ENCODE measurements at regions not wholly inside any gene's neighbourhood (a gene's known extent, or its start where the extent isn't known, plus 50 kb on each side); places are given as distances from the start of the nearest gene placed in this dataset.

DNA sequence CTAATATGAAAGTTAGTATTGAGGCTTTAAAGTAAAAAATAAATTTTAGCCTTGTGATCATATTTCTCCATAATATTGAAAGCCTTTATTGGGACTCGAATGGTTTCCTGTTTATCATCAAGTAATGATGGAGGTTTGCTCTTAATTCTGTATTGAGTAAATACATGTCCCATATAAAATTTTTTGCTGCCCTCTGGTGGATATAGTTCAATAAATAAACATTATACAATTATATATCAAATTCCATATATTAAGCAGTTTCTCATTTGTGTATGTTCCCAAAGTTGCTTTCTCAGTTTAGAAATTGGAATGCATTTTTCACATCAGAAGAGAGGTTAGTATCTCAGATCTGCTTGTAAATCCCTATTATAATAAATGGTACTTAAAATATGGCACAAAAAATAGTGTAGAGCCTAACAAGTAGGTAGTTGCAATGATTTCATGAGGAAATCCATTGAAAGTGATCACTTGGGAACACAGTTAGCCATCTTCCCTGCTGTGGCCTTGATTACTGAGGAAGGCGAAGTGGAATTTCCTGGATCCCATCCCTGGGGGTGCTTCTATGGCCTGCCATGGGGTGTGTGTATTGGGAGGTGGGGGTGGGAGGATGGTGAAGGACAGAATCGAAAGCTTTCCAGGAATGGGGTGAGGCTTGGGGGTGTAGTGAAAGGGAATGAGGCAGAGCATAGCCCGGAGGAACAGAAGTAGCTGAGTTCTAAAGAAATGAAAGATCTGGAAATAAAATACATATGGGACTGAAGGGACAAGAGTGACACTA, 84.1 kb upstream of the C21orf91 start:
- no peak for DNase-seq (ENCODE audit: low read depth in 2 of 2, low spot score in 1 of 2)

DNA sequence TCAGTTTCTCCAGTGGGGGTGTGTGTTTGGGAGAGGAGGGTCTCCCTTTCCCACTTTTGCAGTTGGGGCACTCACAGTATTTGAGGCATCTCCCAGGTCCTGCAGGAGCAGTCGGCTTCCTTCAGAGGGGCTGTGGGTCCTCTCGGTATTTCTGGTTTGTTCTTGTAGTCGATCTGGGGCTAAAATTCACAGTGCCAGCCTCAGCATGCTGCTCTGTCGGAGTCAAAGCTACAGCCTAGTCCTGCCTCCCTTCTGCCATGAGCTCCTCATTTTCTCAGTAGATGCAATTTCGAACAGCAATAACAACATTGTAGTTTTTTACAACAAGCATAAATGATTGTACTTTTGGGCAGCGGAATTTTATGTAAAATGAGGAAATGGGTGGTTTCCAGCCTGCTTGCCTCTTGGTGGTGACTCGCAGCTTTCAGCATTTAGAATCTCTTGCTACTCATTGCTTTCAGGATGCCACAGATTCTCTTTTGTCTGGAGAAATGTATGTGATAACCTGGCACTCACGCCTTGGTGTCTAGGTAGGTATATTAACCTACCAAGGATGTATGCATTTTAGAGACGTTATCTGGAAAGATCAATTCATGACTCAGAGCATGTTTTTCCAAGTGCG, 82.4 kb upstream of the C21orf91 start:
- DNase-seq (ENCODE audit: low read depth in 2 of 2, low spot score in 1 of 2), result no peak

DNA sequence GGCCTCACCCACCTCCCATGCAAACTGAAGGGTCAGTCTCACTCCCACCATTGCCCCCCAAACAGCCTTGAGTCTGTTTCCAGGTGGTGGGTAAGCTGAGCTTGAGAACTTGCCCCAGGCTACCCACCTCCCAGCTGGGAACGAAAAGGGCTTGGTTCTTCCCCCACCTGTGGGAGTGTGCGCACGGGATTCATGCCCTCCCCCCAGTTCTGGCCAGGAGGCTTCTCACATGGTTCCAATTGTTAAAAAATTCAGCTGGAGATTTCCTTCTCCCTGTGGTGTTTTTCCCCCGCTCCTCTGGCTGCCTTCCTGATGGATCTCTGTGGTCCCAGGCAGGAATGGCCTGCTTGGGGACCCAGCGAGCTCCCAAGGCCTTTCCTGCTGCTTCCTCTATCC, 81.8 kb upstream of the C21orf91 start:
- DNase-seq (ENCODE audit: low read depth in 2 of 2, low spot score in 1 of 2), result no peak

DNA sequence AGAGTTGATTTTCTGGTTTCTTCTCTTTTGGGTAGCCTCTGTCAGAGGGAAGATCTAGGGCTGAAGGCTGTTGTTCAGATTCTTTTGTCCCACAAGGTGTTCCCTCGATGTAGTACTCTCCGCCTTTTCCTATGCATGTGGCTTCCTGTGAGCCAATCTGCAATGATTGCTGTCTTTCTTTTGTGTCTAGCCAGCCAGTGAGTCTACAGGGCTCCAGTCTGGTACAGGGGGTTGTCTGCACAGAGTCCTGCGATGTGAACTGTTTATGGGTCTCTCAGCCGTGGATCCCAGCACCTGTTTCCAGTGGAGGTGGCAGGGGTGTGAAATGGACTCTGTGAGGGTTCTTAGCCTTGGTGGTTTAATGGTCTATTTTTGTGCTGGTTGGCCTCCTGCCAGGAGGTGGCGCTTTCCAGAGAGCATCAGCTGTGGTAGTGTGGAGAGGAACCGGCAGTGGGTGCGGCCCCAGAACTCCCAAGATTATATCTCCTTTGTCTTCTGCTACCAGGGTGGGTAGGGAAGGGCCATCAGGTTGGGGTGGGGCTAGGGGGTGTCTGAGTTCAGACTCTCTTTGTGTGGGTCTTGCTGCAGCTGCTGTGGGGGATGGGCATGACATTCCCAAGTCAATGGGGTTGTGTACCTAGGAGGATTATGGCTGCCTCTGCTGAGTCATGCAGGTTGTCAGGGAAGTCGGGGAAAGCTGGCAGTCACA, 81.3 kb upstream of the C21orf91 start:
- DNase-seq (ENCODE audit: low read depth in 2 of 2, low spot score in 1 of 2), result no peak

DNA sequence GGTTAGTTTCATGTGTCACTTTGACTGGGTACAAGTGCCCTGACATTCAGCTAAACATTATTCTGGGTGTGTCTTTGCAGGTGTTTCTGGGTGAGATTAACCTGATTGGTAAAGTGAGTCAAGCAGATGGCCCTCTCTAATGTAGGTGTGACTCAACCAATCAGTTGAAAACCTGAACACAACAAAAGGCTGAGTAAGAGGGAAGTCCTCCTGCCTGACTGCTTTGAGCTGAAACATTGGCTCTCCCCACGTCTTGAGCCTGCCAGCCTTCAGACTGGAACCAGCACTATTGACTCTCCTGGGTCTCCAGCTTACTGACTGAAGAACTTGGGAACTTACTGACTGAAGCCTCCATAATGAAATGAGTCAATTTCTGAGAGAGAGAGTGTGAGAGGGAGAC, 70.0 kb upstream of the C21orf91 start:
- DNase-seq (ENCODE audit: low read depth in 2 of 2, low spot score in 1 of 2), result no peak

DNA sequence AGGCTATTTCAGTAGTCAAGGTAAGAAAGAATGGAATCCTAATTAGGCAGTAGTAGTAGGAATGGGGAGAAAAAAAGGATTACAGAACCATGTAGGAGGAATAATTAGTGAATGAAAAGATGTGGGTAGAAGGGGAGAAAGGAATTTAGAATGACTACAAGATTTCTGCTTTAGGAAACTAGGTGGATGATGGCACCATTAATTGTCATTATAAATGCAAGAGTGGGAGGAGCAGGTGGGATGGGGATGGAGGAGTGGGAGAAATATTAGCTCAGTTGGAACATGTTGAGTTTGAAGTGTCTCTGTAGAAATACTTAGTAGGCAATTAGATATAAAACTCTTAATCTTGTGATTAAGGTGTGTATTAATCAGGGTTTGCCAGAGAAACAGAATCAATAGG, 50.0 kb upstream of the C21orf91 start:
- DNase-seq (ENCODE audit: low read depth in 2 of 2, low spot score in 1 of 2), result no peak

Measured in stimulated activated CD8-positive, alpha-beta memory T cell treated with anti-CD3 and anti-CD28 coated beads, Interleukin-4, amount 100 ng/mL, for 1 hour (primary cell).